ENCODE measurements at regions not wholly inside any gene's neighbourhood (a gene's known extent, or its start where the extent isn't known, plus 50 kb on each side); places are given as distances from the start of the nearest gene placed in this dataset. TPM values are rescaled to one million over a fixed set of nuclear protein-coding genes. Genes with fewer than 3 reads are reported as not detected.

DNA sequence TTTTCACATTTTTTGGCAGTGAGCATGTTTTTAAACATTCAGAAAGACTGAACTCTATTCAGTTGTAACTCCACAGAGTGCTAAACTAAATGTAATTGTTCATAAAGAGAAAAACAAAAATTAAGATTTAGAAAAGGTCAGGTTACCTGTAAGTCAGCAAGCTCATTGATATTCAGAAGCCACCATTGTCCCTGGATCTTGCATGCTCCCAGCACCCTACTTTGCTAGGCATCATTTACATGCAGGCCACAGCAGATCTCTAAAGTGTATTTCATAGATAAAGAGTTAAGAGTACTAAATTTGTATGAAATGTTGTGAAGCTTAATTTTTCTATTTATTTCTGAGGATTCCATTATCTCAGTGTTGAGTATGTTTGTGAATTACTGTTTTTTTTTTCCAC lies 64.8 kb upstream of the CDH19 start:
- Histone ChIP-seq H3K36me3 (replicated peaks in 1 of 2; ENCODE audit: control insufficient read depth in 2 of 2, insufficient read depth in 2 of 2, low read length in 2 of 2) (no peaks in the 10 kb centered on the region), H4K91ac (ENCODE audit: low read depth, low read length, poor library complexity) (no peak overlapping the region), H3K4me2 (ENCODE audit: insufficient read depth, low read length, poor library complexity, severe bottlenecking) (no peak overlapping the region), H2BK12ac (ENCODE audit: low read length) (no peak overlapping the region), H2BK15ac (ENCODE audit: low read length) (no peak overlapping the region), H3K4ac (ENCODE audit: low read length) (no peak overlapping the region), H3K4me1 (ENCODE audit: control insufficient read depth in 2 of 2, insufficient read depth in 1 of 2, low read depth in 1 of 2, low read length in 2 of 2) (no peaks in the 10 kb centered on the region), H2BK5ac (ENCODE audit: low read length) (no peak overlapping the region), H3K4me3 (ENCODE audit: low read length in 2 of 2) (no peak overlapping the region), H4K8ac (ENCODE audit: low read depth, low read length) (no peak overlapping the region), H3K9ac (ENCODE audit: low read depth, low read length, poor library complexity) (no peak overlapping the region), H3K23ac (ENCODE audit: low read depth, low read length, poor library complexity) (no peak overlapping the region), H3K27ac (replicated peaks; ENCODE audit: low read length) (no peak overlapping the region), H2AK5ac (ENCODE audit: low read depth, low read length) (no peak overlapping the region), H3K79me1 (ENCODE audit: low read depth, low read length) (no peaks in the 10 kb centered on the region), H3K27me3 (ENCODE audit: control insufficient read depth in 3 of 3, insufficient read depth in 3 of 3, low read depth in 1 of 3, low read length in 3 of 3) (no peaks in the 10 kb centered on the region), H3K14ac (ENCODE audit: low read length) (no peak overlapping the region), H3K18ac (ENCODE audit: low read length) (no peak overlapping the region), H2BK120ac (ENCODE audit: low read depth, low read length) (no peak overlapping the region), H3K9me3 (replicated peaks in 1 of 2; ENCODE audit: control insufficient read depth in 2 of 2, insufficient read depth in 1 of 2, low read depth in 1 of 2, low read length in 2 of 2) (no peaks in the 10 kb centered on the region), H2AFZ (ENCODE audit: low read length) (no peak overlapping the region)
- no peak for DNase-seq (ENCODE audit: low spot score)

DNA sequence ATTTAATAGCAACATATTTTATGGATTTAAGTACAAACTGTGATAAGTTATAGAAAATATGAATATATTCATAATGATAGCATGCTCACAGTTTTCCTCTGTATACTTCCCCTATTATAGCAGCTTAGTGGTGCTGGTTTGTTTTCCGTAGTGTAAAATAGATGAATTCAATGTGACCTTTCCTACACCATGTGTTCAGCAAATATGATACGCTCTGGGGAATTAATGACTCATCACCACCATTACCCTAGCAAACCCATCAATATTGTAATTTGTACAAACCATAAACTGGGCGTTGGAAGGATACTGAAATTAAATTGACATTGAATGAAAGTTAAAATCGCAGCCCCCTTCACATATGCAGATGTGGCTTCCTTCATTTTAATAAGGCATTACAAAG lies 58.7 kb upstream of the CDH19 start:
- Histone ChIP-seq H3K4me3 (ENCODE audit: low read length in 2 of 2) (no peak overlapping the region), H3K4me2 (ENCODE audit: insufficient read depth, low read length, poor library complexity, severe bottlenecking) (no peak overlapping the region), H4K91ac (ENCODE audit: low read depth, low read length, poor library complexity) (no peak overlapping the region), H3K36me3 (replicated peaks in 1 of 2; ENCODE audit: control insufficient read depth in 2 of 2, insufficient read depth in 2 of 2, low read length in 2 of 2) (no peaks in the 10 kb centered on the region), H2BK15ac (ENCODE audit: low read length) (no peak overlapping the region), H3K9me3 (replicated peaks in 1 of 2; ENCODE audit: control insufficient read depth in 2 of 2, insufficient read depth in 1 of 2, low read depth in 1 of 2, low read length in 2 of 2) (no peaks in the 10 kb centered on the region), H3K79me1 (ENCODE audit: low read depth, low read length) (no peaks in the 10 kb centered on the region), H2BK12ac (ENCODE audit: low read length) (no peak overlapping the region), H3K4ac (ENCODE audit: low read length) (no peak overlapping the region), H3K23ac (ENCODE audit: low read depth, low read length, poor library complexity) (no peak overlapping the region), H3K14ac (ENCODE audit: low read length) (no peak overlapping the region), H3K18ac (ENCODE audit: low read length) (no peak overlapping the region), H2AFZ (ENCODE audit: low read length) (no peak overlapping the region), H3K9ac (ENCODE audit: low read depth, low read length, poor library complexity) (no peak overlapping the region), H4K8ac (ENCODE audit: low read depth, low read length) (no peak overlapping the region), H3K27me3 (ENCODE audit: control insufficient read depth in 3 of 3, insufficient read depth in 3 of 3, low read depth in 1 of 3, low read length in 3 of 3) (no peaks in the 10 kb centered on the region), H3K27ac (replicated peaks; ENCODE audit: low read length) (no peak overlapping the region), H2AK5ac (ENCODE audit: low read depth, low read length) (no peak overlapping the region), H2BK120ac (ENCODE audit: low read depth, low read length) (no peak overlapping the region), H2BK5ac (ENCODE audit: low read length) (no peak overlapping the region), H3K4me1 (ENCODE audit: control insufficient read depth in 2 of 2, insufficient read depth in 1 of 2, low read depth in 1 of 2, low read length in 2 of 2) (no peaks in the 10 kb centered on the region)
- DNase-seq (ENCODE audit: low spot score) = no peak
- WGBS, 2 donors (ENCODE audit: extremely low coverage in 2 of 2, insufficient read length in 2 of 2, insufficient replicate concordance in 1 of 2) = no CpG with 5 or more reads among the region's 4 CpGs

DNA sequence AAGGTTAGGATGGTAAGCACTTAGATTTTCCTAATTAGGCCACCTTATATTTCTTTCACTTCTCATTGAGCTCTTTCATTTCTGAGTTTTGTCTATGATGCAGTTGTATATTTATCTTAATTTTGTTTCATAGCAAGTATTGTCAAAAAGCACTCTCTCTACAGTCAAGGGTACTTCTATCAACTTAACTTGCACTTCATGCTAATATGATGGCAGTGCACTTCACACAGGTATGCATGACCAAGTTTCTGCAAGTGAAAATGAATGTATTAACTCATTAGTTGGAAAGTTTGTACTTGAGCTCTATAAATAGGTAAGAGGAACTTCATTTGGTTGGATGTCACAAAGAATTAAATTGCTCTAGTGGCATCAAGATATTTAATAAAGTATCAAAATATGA lies 51.5 kb upstream of the CDH19 start:
- Histone ChIP-seq H3K9ac (ENCODE audit: low read depth, low read length, poor library complexity) (no peak overlapping the region), H2AK5ac (ENCODE audit: low read depth, low read length) (no peak overlapping the region), H2BK12ac (ENCODE audit: low read length) (no peak overlapping the region), H3K4me3 (ENCODE audit: low read length in 2 of 2) (no peak overlapping the region), H3K79me1 (ENCODE audit: low read depth, low read length) (no peaks in the 10 kb centered on the region), H3K4ac (ENCODE audit: low read length) (no peak overlapping the region), H4K91ac (ENCODE audit: low read depth, low read length, poor library complexity) (no peak overlapping the region), H3K23ac (ENCODE audit: low read depth, low read length, poor library complexity) (no peak overlapping the region), H4K8ac (ENCODE audit: low read depth, low read length) (no peak overlapping the region), H2BK5ac (ENCODE audit: low read length) (no peak overlapping the region), H3K4me2 (ENCODE audit: insufficient read depth, low read length, poor library complexity, severe bottlenecking) (no peak overlapping the region), H3K27ac (replicated peaks; ENCODE audit: low read length) (no peak overlapping the region), H3K18ac (ENCODE audit: low read length) (no peak overlapping the region), H2BK120ac (ENCODE audit: low read depth, low read length) (no peak overlapping the region), H3K14ac (ENCODE audit: low read length) (no peak overlapping the region), H3K9me3 (replicated peaks in 1 of 2; ENCODE audit: control insufficient read depth in 2 of 2, insufficient read depth in 1 of 2, low read depth in 1 of 2, low read length in 2 of 2) (no peaks in the 10 kb centered on the region), H3K4me1 (ENCODE audit: control insufficient read depth in 2 of 2, insufficient read depth in 1 of 2, low read depth in 1 of 2, low read length in 2 of 2) (no peaks in the 10 kb centered on the region), H2AFZ (ENCODE audit: low read length) (no peak overlapping the region), H3K36me3 (replicated peaks in 1 of 2; ENCODE audit: control insufficient read depth in 2 of 2, insufficient read depth in 2 of 2, low read length in 2 of 2) (no peaks in the 10 kb centered on the region), H3K27me3 (ENCODE audit: control insufficient read depth in 3 of 3, insufficient read depth in 3 of 3, low read depth in 1 of 3, low read length in 3 of 3) (no peaks in the 10 kb centered on the region), H2BK15ac (ENCODE audit: low read length) (no peak overlapping the region)
- no peak for DNase-seq (ENCODE audit: low spot score)

Small RNA genes in the stretch of these regions (small RNA-seq; reads per million reads assigned to genes)
- not detected for gene AC091042.1 (ENCODE audit: insufficient read depth)
- not detected for gene MIR5011 (ENCODE audit: insufficient read depth)
- not detected for gene RNU6-1037P (ENCODE audit: insufficient read depth)
- gene RPL31P9 (ENCODE audit: insufficient read depth) = not detected
